ENCODE measurements at regions not wholly inside any gene's neighbourhood (a gene's known extent, or its start where the extent isn't known, plus 50 kb on each side); places are given as distances from the start of the nearest gene placed in this dataset.

GRCh38 chr7:115101199-115101598 is 179.3 kb downstream of the MDFIC start:
- no peak for TF ChIP-seq CTCF (IDR thresholded peaks at IDR 0.05; ENCODE audit: insufficient read depth, low read length)
- no peak for TF ChIP-seq POLR2AphosphoS5 (IDR thresholded peaks at IDR 0.05; ENCODE audit: low read depth)
- no peak for TF ChIP-seq SPI1 (IDR thresholded peaks at IDR 0.05; ENCODE audit: borderline replicate concordance, low read depth)

Measured in HL-60 (cell line).